SW480 (cell line): ENCODE measurements at regions not wholly inside any gene's neighbourhood (a gene's known extent, or its start where the extent isn't known, plus 50 kb on each side); places are given as distances from the start of the nearest gene placed in this dataset.

Source experiments
- DNase-seq: peaks from one replicate; pipeline ENCODE4 v3.0.0-alpha.2; 2016; ENCODE audit warnings: low spot score

- DNase-seq: peak; percentile 89
These were observed 183.4 kb upstream of the FN1 start for GRCh38 chr2:215619022-215619958.

DNA sequence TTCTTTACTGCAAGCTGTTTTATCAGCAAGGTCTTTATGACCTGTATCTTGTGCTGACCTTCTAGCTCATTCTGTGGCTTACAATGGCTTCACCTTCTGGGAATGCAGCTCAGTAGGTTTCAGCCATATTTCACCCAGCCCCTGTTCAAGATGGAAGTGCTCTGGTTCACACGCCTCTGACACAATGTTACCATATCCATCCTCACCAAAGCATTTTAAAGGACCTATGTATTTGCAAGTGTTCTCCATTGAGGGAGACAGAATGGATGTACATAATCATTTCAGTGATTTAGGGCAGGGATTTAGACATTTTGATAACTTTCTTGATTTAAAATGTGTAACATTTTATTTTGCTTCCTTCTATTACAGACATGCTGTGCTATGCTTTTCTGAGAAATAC, 182.3 kb upstream of the FN1 start:
- no peak for DNase-seq

DNA sequence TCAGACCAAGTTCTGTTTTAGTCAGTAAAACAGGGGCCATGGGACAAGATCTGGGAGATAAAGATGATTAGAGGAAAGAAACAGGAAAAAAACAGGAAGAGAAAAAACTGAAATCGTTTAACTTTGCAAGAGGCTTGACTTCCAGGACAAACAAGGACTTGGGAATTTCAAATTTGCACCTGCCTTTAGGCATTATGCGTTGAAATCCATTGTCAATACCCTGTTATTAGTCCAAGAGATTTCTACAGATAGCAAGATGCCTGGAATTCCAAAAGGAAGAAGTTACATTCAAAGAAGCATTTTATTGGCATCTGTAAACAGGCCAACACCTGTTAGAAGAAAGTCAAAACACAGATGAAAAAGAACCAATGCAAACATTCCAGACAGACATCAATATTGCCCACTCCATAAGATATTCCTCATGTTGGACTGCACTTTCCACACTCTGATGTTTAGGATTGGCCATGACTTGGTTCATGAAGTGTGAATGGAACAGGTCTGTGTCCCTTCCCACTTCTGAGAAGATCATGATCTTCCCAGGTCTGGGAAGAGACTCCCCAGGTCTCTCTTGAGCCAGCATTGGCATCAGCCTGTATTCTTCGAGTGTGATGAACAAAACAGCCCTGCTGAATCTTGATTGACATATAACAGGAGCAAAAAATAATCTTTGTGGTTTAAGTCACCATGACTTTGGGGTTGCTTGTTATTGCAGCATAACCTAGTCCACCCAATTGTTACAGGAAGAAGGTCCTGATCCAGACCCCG, 181.4 kb upstream of the FN1 start:
- DNase-seq: no peak

DNA sequence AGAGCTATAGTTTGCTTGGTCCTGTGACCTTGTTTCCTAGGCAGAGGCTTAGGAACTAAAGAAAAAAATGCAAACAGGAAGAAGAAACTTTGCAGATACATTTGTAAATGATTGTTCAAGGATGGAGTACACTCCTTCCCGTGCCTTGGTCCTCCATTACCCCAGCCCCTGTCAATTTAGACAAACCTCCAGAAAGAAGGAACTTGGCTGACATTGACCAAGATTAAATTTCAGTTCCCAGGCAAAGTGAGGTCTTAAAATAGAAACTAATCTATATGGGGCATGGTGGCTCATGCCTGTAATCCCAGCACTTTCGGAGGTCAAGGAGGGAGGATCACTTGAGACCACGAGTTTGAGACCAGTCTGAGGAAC, 179.9 kb upstream of the FN1 start:
- no peak for DNase-seq

DNA sequence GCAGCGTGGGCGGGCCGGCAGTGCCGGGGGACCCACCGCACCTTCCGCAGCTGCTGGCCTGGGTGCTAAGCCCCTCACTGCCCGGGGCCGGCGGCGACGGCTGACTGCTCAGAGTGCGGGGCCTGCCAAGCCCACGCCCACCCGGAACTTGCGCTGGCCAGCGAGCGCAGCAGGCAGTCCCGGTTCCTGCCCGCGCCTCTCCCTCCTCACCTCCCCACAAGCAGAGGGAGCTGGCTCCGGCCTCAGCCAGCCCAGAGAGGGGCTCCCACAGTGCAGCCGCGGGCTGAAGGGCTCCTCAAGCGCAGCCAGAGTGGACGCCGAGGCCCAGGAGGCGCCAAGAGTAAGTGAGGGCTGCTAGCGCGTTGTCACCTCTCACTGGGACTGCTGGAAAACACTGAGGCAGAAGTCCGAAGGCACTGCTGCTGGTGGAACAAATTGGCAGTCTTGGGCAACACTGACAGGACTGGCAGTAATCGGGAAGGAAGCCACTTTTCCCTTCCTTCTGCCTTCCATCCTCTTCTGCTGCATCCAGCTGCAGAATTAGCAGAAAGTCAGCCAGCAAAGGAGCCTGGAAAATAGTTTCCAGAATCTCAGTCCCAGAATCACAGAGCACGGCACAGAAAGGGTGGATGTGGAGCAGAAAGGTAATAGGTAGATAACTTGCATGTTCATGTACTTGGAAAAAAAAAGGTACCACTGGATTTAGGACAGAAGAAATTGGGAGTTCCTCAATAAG, 179.4 kb upstream of the FN1 start:
- no peak for DNase-seq

DNA sequence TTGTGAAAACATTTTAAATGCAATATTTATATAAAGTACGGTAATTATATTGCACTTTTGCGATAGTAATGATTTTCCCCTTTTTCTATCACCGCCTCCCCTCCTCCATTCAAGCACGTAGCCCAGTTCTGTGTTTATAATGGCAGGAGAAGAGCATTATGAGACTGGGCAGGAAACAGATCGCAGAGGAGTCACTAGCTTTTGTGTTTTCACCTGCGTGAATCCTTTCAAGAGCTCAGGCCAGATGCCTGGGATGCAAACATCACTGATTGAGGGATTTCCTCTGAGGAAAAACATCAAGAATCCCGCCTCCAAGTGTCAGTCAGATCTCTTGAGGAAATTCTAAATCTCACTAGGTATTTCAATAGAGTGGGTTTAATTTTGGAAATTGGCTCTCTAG, 178.4 kb upstream of the FN1 start:
- DNase-seq: no peak

DNA sequence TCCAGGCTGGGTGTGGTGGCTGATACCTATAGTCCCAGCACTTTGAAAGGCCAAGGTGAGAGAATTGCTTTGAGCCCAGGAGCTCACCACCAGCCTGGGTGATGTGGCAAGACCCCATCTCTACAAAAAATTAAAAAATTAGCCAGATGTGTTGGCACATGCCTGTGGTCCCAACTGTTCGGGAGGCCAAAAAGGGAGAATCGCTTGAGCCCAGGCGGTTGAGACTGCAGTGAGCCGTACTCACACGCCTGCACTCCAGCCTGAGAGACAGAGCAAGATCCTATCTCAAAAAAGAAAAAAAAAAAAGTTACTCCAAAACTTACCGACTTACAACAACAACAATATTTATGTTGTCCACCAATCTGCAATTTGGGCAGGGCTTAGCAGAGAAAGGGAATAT, 178.0 kb upstream of the FN1 start:
- DNase-seq: no peak

DNA sequence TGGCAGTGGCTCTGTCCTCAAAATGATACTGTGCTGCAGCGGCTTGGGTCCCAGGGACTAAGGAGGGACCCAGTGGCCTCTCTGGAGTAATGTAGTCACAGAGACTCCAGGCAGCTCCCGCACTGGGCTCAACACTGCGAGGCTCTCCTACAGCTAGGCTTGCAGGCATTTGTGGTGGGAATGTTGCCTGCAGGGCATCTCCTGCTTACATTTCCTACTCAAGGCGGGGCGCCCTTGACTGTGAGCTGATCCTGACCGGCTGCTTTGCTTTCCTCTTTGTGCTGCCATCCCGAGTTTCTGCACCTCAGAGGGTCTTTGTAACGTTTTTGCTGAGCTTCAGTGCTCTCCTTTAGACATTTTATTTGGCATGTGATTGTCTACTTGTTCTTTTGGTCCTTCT, 177.4 kb upstream of the FN1 start:
- no peak for DNase-seq

- DNase-seq: no peak
These were observed 176.9 kb upstream of the FN1 start for GRCh38 chr2:215612786-215613185.

- DNase-seq: no peak
These were observed 175.9 kb upstream of the FN1 start for GRCh38 chr2:215611609-215612386.

DNA sequence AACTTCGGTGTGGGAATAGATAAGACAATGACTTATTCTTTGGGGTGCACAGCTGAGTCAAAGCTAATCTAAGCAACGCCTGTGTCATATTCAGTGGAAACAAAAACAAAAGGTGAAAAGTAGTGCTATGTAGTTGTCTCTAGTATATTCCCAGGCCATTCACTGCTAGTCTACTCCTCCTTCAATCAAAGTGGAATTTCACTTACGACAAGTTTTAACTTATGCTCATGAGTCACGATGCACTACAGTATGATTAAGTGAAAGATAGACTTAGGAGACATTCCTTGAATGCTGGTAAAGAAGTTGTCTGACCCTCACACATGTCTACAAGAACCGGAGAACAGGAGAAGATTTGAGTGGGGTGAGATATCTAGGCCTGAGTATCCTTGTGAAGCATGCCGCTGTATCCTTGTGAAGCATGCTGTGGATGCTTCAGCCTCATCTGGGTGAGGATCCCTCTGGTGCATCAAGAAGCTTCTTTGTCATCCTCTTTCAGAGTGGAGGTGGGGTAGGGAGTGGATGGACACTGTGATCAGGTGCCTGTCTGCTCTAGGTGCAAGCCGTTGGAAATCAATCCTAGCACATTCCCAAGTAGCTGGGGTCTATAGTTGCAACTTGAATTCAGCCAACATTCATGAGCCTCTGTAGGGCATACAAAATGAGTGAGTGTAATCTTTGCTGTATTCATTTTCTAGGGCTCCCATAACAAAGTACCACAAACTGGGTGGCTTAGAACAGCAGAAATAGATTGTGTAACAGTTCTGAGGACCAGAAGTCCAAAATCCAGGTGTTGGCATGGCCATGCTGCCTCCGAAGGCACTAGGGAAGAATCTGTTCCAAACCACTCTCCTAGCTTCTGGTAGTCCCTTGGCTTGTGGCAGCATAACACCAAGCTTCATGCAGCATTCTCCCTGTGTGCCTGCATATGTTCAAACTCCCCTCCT, 173.5 kb upstream of the FN1 start:
- DNase-seq: no peak

- no peak for DNase-seq
These were observed 171.9 kb upstream of the FN1 start for GRCh38 chr2:215607766-215608165.

GRCh38 chr2:215606219-215606618, 170.4 kb upstream of the FN1 start:
- no peak for DNase-seq

GRCh38 chr2:215605214-215605613, 169.3 kb upstream of the FN1 start:
- no peak for DNase-seq

DNA sequence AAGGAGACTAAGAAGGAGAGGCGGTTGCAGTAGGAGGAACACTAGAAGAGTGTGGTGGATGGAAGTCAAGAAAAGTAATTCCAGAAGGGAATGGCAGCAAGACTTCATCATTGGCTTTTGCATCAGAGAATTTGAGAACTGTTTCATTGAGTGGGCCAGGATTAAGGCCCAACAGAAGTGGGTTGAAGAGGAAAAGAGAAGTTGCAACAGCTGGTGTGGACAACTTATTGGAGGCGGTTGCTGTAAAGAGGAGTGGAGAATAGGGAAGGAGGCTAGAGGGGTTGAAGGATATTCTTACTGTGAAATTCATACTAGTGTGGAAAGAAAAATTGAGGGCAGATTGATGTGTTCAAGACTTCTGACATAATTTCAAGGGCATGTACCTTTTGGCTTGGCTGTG, 168.7 kb upstream of the FN1 start:
- DNase-seq: no peak

- no peak for DNase-seq
These were observed 167.6 kb upstream of the FN1 start for GRCh38 chr2:215603440-215603839.

- DNase-seq: no peak
These were observed 167.1 kb upstream of the FN1 start for GRCh38 chr2:215602997-215603396.

GRCh38 chr2:215601990-215602721, 166.3 kb upstream of the FN1 start:
- DNase-seq: no peak

DNA sequence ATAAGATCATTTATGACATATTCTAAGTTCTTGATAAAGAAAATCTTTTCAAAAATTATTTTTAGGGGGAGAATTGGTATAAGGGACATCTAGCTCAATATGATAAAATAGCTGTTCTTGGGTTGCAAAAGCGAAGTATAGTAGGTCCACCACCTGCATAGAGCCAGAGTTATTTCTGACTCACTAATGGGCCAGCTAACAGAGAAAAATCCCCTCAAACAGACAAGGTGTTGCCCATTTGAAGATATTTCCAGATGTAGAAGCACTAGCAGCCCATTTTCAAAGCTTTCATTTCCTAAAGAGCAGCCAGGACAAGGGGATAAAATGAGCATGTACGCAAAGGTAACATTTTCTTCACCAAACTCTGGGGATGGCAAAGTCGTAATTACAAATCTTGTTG, 165.7 kb upstream of the FN1 start:
- no peak for DNase-seq

DNA sequence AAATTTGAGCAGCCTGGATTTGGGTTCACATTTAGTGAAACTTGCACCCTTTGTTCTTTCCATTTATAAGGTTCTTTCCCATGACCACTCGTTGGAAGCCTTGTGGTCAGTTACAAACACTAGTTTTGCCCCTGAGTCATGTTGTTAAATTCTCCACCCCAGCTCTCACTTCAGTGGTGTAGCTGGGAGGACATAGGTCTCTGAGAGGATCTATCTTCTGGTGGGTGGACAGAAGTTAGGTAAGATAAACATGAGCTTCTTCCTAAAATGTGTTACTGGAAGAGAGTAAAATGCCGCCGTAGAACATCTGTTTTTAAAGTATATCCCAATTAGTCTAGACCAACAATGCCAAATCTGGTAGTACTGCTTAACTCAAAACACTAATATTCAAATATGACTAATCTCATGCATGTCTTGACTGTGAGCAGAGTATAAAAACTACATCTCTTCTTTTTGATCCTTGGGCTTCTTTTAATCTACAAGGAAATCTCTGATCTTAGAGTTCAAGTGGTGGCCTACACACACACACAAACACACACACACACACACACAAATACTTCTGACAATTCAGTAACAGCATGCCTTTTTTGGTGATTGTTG, 162.6 kb upstream of the FN1 start:
- DNase-seq: no peak
